NOMO-1 (cell line): ENCODE measurements at regions not wholly inside any gene's neighbourhood (a gene's known extent, or its start where the extent isn't known, plus 50 kb on each side); places are given as distances from the start of the nearest gene placed in this dataset.
"Not testable (repeated sequence)": the region's sequence is repeated elsewhere in the genome, so short reads cannot be mapped to it uniquely, and the experiment has no call there.

Source experiments
- DNase-seq, 2 experiments: peaks; one replicate each; lab custom pipeline; 2025; ENCODE audit not compliant: unreplicated experiment in 2 of 2; lab: John Stamatoyannopoulos, UW

GRCh38 chr7:28328822-28329660, 83.3 kb upstream of the CREB5 start:
- no peak for DNase-seq

- peak; percentile 36 to 76 for DNase-seq
These were observed 82.5 kb upstream of the CREB5 start for GRCh38 chr7:28329661-28330363.

- no peak for DNase-seq
These were observed 81.8 kb upstream of the CREB5 start for GRCh38 chr7:28330384-28331070.

GRCh38 chr7:28332046-28332445, 80.3 kb upstream of the CREB5 start:
- no peak for DNase-seq

- DNase-seq = not testable (repeated sequence)
These were observed 78.8 kb upstream of the CREB5 start for GRCh38 chr7:28333548-28333947.

GRCh38 chr7:28336806-28337205, 75.5 kb upstream of the CREB5 start:
- DNase-seq = no peak

GRCh38 chr7:28338041-28338440, 74.3 kb upstream of the CREB5 start:
- no peak for DNase-seq

- DNase-seq = no peak
These were observed 68.9 kb upstream of the CREB5 start for GRCh38 chr7:28343462-28343861.

GRCh38 chr7:28346256-28346655, 66.1 kb upstream of the CREB5 start:
- no peak for DNase-seq

GRCh38 chr7:28346676-28347363, 65.5 kb upstream of the CREB5 start:
- no peak for DNase-seq

- DNase-seq = no peak
These were observed 64.6 kb upstream of the CREB5 start for GRCh38 chr7:28347475-28348318.

GRCh38 chr7:28348636-28349035, 63.7 kb upstream of the CREB5 start:
- DNase-seq = no peak

- no peak for DNase-seq
These were observed 62.7 kb upstream of the CREB5 start for GRCh38 chr7:28349637-28350036.

- no peak for DNase-seq
These were observed 61.7 kb upstream of the CREB5 start for GRCh38 chr7:28350662-28351061.

- no peak for DNase-seq
These were observed 60.9 kb upstream of the CREB5 start for GRCh38 chr7:28351450-28351849.

GRCh38 chr7:28354601-28355402, 57.5 kb upstream of the CREB5 start:
- no peak for DNase-seq

GRCh38 chr7:28355635-28356319, 56.5 kb upstream of the CREB5 start:
- no peak for DNase-seq

GRCh38 chr7:28356619-28357018, 55.7 kb upstream of the CREB5 start:
- no peak for DNase-seq

GRCh38 chr7:28358423-28358868, 53.9 kb upstream of the CREB5 start:
- no peak for DNase-seq
